SH-SY5Y (cell line): ENCODE measurements at regions not wholly inside any gene's neighbourhood (a gene's known extent, or its start where the extent isn't known, plus 50 kb on each side); places are given as distances from the start of the nearest gene placed in this dataset.

ENCODE experiments used
- GATA2 ChIP-seq: IDR thresholded peaks from 2 replicates; pipeline ENCODE4 v1.6.1; 2011; ENCODE audit warnings: mild to moderate bottlenecking, low read depth, low read length
- GATA3 ChIP-seq: IDR thresholded peaks from 2 replicates; pipeline ENCODE4 v1.6.1; 2011; ENCODE audit warnings: low read depth, mild to moderate bottlenecking, low read length, moderate library complexity

GRCh38 chr10:107914450-107915214 lies 750.1 kb upstream of the SORCS1 start:
- TF ChIP-seq GATA2 (no peak), GATA3 (no peak)
